GM18499 (cell line): ENCODE measurements at regions not wholly inside any gene's neighbourhood (a gene's known extent, or its start where the extent isn't known, plus 50 kb on each side); places are given as distances from the start of the nearest gene placed in this dataset.
"Not testable (repeated sequence)": the region's sequence is repeated elsewhere in the genome, so short reads cannot be mapped to it uniquely, and the experiment has no call there.

Experiments used
- ATAC-seq: cut with Tn5 transposase; IDR thresholded peaks from one replicate; pipeline ENCODE4 v1.9.1; 2021; ENCODE audit warnings: moderate number of reproducible peaks; ENCODE audit not compliant: insufficient read depth, unreplicated experiment

DNA sequence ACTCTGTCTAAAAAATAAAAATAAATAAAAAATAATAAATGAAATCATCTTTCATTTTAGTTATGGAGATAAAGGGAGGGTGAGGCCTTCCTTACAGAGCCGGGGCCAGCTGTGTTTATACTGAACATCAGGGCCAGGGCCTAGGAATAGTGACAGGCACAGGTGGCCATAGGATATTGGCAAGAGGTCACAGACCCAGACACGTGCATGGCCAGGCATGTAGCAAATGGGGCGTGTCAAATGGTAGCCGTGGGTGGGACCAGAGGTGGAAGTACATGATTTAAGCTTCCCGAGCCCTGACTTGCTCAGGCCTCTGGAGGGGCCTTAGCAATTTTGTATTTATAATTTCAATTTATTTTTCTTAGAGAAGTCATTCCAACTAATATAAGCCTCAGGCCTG, 353.0 kb downstream of the ANKRD30A start:
- no peak for ATAC-seq

DNA sequence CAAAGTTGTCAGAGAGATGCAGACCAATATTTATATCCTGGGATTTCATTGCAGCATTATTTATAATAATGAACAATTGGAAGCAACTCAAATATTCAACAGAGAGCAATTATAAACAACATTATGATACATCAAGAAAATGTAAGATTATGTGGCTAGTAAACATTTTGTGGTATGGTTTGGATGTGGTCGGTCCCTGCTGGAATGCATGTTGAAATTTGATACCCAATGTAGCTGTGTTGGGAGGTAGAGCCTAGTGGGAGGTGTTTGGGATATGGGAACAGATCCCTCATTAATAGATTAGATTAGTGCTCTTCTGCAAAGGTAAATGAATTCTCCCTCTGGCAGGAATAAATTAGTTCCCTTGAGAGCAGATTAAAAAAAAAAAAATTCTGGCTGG, 350.9 kb downstream of the ANKRD30A start:
- no peak for ATAC-seq

DNA sequence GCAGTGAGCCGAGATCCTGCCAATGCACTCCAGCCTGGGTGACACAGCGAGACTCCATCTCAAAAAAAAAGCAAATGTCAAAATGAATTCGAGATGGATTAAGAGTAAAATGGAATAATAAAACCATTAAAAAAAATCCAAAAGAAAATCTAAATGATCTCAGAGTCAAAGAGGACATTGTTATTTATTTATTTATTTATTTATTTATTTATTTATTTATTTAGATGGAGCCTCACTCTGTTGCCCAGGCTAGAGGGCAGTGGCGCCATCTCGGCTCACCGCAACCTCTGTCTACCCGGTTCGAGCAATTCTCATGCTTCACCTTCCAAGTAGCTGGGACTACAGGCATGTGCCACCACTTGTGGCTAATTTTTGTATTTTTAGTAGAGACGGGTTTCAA, 349.2 kb downstream of the ANKRD30A start:
- ATAC-seq = no peak

DNA sequence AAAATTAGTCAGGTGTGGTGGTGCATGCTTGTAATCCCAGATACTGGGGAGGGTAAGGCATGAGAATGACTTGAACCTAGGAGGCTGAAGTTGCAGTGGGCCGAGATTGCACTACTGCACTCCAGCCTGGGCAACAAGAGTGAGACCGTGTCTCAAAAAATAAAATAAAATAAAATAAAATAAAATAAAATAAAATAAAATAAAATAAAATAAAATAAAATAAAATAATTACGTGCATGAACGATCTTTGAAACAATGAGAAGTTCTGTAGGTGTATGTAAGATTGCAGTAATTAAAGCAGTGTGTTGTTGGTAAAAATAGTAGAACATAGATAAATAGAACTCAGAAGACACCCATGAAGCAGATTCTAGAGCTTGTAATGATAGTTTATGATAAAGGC, 348.5 kb downstream of the ANKRD30A start:
- ATAC-seq = no peak

DNA sequence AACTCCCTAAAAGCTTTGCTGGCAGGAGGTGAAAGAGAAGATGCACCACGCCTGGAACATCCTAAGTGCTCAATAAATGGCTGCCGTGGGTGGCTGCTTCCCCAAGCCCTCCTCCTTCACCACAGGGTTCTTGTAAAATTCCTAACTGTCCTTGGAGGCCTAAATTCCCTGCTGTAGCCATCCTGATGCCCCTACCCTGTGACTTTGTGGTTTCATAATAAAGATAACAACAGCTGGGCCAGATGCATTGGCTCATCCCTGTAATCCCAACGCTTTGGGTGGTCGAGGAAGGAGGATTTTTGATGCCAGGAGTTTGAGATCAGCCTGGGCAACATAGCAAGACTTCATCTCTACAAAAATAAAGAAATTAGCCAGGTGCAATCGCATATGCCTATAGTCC, 341.8 kb downstream of the ANKRD30A start:
- ATAC-seq = no peak

DNA sequence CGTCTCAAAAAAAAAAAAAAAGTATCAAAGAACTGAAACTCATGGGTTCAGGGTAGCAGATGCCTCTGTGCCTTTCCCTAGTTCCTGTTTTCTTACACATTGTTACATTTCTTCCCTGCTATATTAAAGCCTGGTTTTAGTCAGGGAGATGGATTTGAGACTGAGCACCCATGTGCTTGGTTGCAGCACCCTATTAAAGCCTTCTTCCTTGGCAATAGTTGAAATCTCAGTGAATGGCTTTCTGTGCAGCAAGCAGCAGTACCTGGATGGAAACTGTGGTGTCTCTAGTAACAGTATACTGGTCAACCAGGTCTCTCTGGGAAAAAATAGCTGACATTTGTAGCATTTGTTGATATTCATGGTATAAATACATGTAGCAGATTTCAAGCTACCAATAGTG, 331.1 kb downstream of the ANKRD30A start:
- no peak for ATAC-seq

DNA sequence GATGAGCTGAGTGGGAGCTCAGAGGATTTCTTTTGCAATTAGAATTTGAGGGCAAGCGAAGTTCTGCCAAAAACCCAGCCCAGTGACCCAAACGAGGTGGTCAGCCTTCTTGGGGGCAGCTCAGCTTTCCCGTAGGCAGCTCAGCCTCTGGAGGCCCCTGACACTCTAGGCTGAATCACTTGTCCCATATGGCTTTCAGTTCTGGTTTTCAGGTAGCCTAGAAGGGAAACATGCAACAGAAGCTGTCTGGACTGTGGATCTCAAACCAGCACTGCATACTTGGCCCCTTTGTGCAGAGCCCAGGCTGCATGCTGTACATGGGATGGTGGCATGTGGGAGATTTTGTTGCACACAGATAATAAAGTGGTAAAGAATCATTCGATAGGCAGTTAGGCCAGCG, 322.8 kb downstream of the ANKRD30A start:
- no peak for ATAC-seq

DNA sequence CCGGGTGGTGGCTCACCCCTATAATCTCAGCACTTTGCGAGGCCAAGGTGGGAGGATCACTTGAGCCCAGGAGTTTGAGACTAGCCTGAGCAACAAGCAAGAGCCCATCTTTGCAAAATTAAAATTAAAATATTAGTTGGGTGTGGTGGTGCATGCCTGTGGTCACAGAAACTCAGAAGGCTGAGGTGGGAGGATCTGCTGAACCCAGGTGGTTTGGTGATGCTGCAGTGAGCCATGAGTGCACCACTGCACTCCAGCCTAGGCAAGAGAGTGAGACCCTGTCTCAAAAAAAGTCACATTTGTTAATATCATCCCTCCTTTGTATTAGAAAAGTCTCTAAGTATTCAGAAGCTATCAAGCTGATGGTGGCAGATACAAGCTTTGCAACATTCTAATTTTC, 317.5 kb downstream of the ANKRD30A start:
- no peak for ATAC-seq

DNA sequence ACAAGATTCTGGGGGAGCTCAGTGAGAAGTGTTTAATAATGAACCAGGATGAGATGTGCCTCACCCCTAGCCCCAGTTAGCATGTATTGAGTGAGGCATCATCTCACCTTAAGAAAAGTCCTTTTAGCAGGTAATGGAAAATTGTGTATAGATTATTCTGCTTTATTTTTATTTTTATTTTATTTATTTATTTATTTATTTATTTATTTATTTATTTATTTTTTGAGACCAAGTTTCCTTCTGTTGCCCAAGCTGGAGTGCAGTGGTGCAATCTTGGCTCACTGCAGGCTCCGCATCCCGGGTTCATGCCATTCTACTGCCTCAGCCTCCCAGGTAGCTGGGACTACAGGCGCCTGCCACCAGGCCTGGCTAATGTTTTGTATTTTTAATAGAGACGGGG, 315.8 kb downstream of the ANKRD30A start:
- ATAC-seq = not testable (repeated sequence)

DNA sequence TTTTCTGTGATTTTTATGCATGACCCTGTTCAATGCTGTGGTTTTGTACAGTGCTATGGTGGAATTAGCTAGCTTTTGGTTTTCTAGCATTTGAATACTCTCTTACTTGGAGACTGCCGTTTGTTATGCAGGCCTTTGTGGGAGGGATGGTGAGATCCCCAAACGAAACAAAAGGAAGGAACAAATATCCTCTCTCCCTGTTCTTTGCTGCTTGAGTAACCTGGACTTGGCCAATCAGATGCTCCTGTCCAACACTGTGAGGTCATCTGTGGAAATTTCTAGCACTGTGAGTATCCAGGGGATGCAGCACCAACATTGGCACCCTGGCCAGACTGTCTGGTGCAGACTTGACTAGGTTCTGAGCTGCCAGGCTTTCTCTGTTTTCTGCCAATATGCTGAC, 314.4 kb downstream of the ANKRD30A start:
- no peak for ATAC-seq

DNA sequence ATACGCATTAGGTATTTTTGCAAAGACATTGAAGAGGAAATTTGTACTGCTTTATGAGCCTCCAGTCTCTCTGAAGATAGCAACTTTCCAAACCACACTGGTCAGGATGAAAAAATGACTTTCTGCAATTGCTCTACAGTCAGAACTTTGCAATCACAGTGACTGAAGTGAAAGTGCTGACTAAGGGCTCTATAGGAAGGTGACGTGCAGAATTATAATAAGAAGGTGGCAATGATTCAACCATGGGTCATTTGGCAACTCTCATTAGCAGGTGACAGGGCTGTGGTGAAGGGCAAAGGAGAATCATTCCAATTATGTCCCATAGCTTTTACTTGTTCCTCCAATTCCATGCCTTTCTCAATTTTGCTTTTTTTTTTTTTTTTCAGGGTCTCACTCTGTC, 311.0 kb downstream of the ANKRD30A start:
- no peak for ATAC-seq

DNA sequence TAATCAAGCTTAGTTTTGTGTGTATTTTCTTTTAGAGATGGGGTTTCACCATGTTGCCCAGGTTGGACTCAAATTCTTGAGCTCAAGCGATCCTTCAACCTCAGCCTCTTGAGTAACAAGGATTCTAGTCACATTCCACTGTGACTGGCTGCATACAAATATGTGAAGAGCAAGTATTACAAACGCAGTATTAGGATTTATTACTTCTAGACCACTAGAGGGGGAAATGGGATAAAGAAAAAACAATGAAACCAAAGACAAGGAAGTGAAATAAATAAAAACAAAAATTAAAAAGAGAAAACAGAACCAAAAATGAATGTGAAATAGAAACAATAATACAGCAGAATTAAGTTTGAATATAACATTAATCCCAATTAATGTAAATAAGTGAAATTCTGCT, 308.7 kb downstream of the ANKRD30A start:
- no peak for ATAC-seq
